Hepatocyte (in vitro differentiated cells): ENCODE measurements at regions not wholly inside any gene's neighbourhood (a gene's known extent, or its start where the extent isn't known, plus 50 kb on each side); places are given as distances from the start of the nearest gene placed in this dataset.

ENCODE experiments used
- DNase-seq: peaks from one replicate; pipeline ENCODE4 v3.0.0-alpha.2; 2016; ENCODE audit warnings: low spot score
- H2AFZ ChIP-seq: fragments of 200-600 bp; sonication (generic); 2 replicates; pipeline ENCODE4 v1.6.0; 2016; ENCODE audit warnings: antibody characterized with exemption, mild to moderate bottlenecking
- H3K27ac ChIP-seq: fragments of 200-600 bp; sonication (generic); 2 replicates; pipeline ENCODE4 v1.5.1; 2016; ENCODE audit warnings: mild to moderate bottlenecking
- H3K27me3 ChIP-seq: fragments of 200-600 bp; sonication (generic); 2 replicates; pipeline ENCODE4 v1.6.1; 2016
- H3K36me3 ChIP-seq: fragments of 200-600 bp; sonication (generic); replicated peaks from 2 replicates; pipeline ENCODE4 v1.5.1; 2016; ENCODE audit warnings: low read depth; ENCODE audit not compliant: insufficient read depth
- H3K4me1 ChIP-seq: fragments of 200-600 bp; sonication (generic); 2 replicates; pipeline ENCODE4 v1.5.1; 2016; ENCODE audit warnings: mild to moderate bottlenecking, moderate library complexity; ENCODE audit not compliant: insufficient read depth
- H3K4me2 ChIP-seq: fragments of 200-600 bp; sonication (generic); 2 replicates; pipeline ENCODE4 v1.6.0; 2016
- H3K4me3 ChIP-seq: fragments of 200-600 bp; sonication (generic); 2 replicates; pipeline ENCODE4 v1.5.1; 2016; ENCODE audit warnings: mild to moderate bottlenecking
- H3K79me2 ChIP-seq: fragments of 200-600 bp; sonication (generic); 2 replicates; pipeline ENCODE4 v1.6.0; 2017; ENCODE audit warnings: mild to moderate bottlenecking
- H3K9me2 ChIP-seq: fragments of 200-600 bp; sonication (generic); replicated peaks from 2 replicates; pipeline ENCODE4 v1.6.0; 2017; ENCODE audit warnings: mild to moderate bottlenecking; ENCODE audit not compliant: insufficient read depth
- H3K9me3 ChIP-seq: fragments of 200-600 bp; sonication (generic); 2 replicates; pipeline ENCODE4 v1.5.1; 2016; ENCODE audit warnings: low read depth, mild to moderate bottlenecking
- H4K20me1 ChIP-seq: fragments of 200-600 bp; sonication (generic); 2 replicates; pipeline ENCODE4 v1.6.0; 2016; ENCODE audit warnings: mild to moderate bottlenecking; ENCODE audit not compliant: insufficient read depth, poor library complexity, severe bottlenecking
- CTCF ChIP-seq: fragments of 200-600 bp; sonication (generic); IDR thresholded peaks from 2 replicates; pipeline ENCODE4 v1.5.1; 2016; ENCODE audit warnings: antibody characterized with exemption, mild to moderate bottlenecking; ENCODE audit not compliant: poor library complexity
- EZH2 ChIP-seq: fragments of 200-600 bp; sonication (generic); IDR thresholded peaks from 2 replicates; pipeline ENCODE4 v1.6.1; 2016; ENCODE audit warnings: antibody characterized with exemption, mild to moderate bottlenecking, borderline replicate concordance
- EZH2phosphoT487 ChIP-seq: fragments of 200-600 bp; sonication (generic); IDR thresholded peaks from one replicate; pipeline ENCODE4 v1.6.1; 2018; ENCODE audit warnings: antibody characterized with exemption, mild to moderate bottlenecking, low read depth, moderate library complexity; ENCODE audit not compliant: unreplicated experiment, severe bottlenecking
- WGBS: methylation state at CpG from one replicate; pipeline ENCODE4 v1.1.6; 2016; ENCODE audit warnings: low lambda C conversion rate; ENCODE audit errors: missing lambda C conversion rate; 5-methylcytosine and 5-hydroxymethylcytosine counted together

- H3K4me3 ChIP-seq: no peak overlapping the region
- WGBS: 88% methylated on average over 4 of the region's 4 CpGs
Observed at GRCh38 chr2:184199274-184199673, 399.1 kb upstream of the ZNF804A start.

GRCh38 chr2:184201246-184201645 lies 397.1 kb upstream of the ZNF804A start:
- TF ChIP-seq CTCF: no peak
- TF ChIP-seq EZH2phosphoT487: no peak
- TF ChIP-seq EZH2: no peak
- no peak for DNase-seq
- WGBS: 97% methylated on average over 2 of the region's 2 CpGs

More at GRCh38 chr2:184199274-184199673, 399.1 kb upstream of the ZNF804A start:
- no peak for TF ChIP-seq CTCF
- no peak for TF ChIP-seq EZH2phosphoT487
- no peak for TF ChIP-seq EZH2
- Histone ChIP-seq H3K36me3 (no peaks in the 10 kb centered on the region), H3K9me2 (no peaks in the 10 kb centered on the region), H3K79me2 (no peaks in the 10 kb centered on the region), H4K20me1 (no peaks in the 10 kb centered on the region), H3K27me3 (no peaks in the 10 kb centered on the region), H3K9me3 (no peaks in the 10 kb centered on the region), H2AFZ (no peak overlapping the region), H3K4me2 (no peak overlapping the region), H3K4me1 (no peaks in the 10 kb centered on the region), H3K27ac (no peak overlapping the region)
- DNase-seq: no peak

GRCh38 chr2:184203661-184204060 lies 394.7 kb upstream of the ZNF804A start:
- Histone ChIP-seq H3K27ac (no peak overlapping the region), H2AFZ (no peak overlapping the region), H3K4me2 (no peak overlapping the region), H3K4me3 (no peak overlapping the region), H3K27me3 (no peaks in the 10 kb centered on the region), H3K79me2 (no peaks in the 10 kb centered on the region), H3K4me1 (no peaks in the 10 kb centered on the region), H3K9me2 (no peaks in the 10 kb centered on the region), H3K9me3 (no peaks in the 10 kb centered on the region), H4K20me1 (no peaks in the 10 kb centered on the region), H3K36me3 (no peaks in the 10 kb centered on the region)
- 94% methylated on average over 1 of the region's 1 CpG for WGBS
- no peak for TF ChIP-seq EZH2phosphoT487
- no peak for TF ChIP-seq CTCF
- no peak for TF ChIP-seq EZH2
- DNase-seq: no peak

More at GRCh38 chr2:184201246-184201645, 397.1 kb upstream of the ZNF804A start:
- Histone ChIP-seq H2AFZ (no peak overlapping the region), H3K9me3 (no peaks in the 10 kb centered on the region), H3K4me1 (no peaks in the 10 kb centered on the region), H3K79me2 (no peaks in the 10 kb centered on the region), H3K9me2 (no peaks in the 10 kb centered on the region), H3K27me3 (no peaks in the 10 kb centered on the region), H3K4me2 (no peak overlapping the region), H3K27ac (no peak overlapping the region), H3K4me3 (no peak overlapping the region), H4K20me1 (no peaks in the 10 kb centered on the region), H3K36me3 (no peaks in the 10 kb centered on the region)
